A673 (cell line): ENCODE measurements at regions not wholly inside any gene's neighbourhood (a gene's known extent, or its start where the extent isn't known, plus 50 kb on each side); places are given as distances from the start of the nearest gene placed in this dataset.

Source experiments
- EZH2 ChIP-seq: fragments of 200-600 bp; sonication (generic); IDR thresholded peaks from 2 replicates; pipeline ENCODE4 v1.6.1; 2017; ENCODE audit warnings: borderline replicate concordance, low read depth, mild to moderate bottlenecking, mixed read lengths, antibody characterized with exemption, low read length; ENCODE audit not compliant: poor library complexity, severe bottlenecking
- TF ChIP-seq, protein P1 (sequence below): fragments of 300-800, 200-600 bp; sonication (generic); conservative IDR thresholded peaks from 2 replicates; pipeline ENCODE4 v1.5.1; 2017; ENCODE audit warnings: low read depth, mild to moderate bottlenecking, antibody characterized with exemption, low read length, moderate library complexity, mixed read lengths

DNA sequence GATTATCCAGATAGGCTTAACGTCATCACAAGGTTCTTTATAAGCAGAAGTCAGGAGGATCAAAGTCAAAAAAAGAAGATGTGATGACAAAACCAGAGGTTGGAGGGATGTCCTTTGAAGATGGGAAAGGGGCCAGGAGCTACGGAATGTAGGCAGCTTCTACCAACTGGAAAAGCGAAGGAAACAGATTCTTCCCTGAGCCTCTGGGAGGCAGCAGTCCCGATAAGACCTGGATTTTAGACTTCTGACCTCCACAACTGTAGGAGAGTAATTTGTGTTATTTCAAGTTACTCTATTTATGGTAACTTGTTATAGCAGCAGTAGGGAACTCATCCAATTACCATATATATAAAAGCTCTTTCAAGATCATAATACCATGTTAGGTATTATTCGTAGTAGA lies 98.8 kb upstream of the MYCBP2 start:
- TF ChIP-seq, protein P1, sequence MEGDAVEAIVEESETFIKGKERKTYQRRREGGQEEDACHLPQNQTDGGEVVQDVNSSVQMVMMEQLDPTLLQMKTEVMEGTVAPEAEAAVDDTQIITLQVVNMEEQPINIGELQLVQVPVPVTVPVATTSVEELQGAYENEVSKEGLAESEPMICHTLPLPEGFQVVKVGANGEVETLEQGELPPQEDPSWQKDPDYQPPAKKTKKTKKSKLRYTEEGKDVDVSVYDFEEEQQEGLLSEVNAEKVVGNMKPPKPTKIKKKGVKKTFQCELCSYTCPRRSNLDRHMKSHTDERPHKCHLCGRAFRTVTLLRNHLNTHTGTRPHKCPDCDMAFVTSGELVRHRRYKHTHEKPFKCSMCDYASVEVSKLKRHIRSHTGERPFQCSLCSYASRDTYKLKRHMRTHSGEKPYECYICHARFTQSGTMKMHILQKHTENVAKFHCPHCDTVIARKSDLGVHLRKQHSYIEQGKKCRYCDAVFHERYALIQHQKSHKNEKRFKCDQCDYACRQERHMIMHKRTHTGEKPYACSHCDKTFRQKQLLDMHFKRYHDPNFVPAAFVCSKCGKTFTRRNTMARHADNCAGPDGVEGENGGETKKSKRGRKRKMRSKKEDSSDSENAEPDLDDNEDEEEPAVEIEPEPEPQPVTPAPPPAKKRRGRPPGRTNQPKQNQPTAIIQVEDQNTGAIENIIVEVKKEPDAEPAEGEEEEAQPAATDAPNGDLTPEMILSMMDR, result no peak
- no peak for TF ChIP-seq EZH2
